GM12872 (cell line): ENCODE measurements at regions not wholly inside any gene's neighbourhood (a gene's known extent, or its start where the extent isn't known, plus 50 kb on each side); places are given as distances from the start of the nearest gene placed in this dataset.

Source experiments
- CTCF ChIP-seq: IDR thresholded peaks from 3 replicates; pipeline ENCODE4 v1.5.1; 2011; ENCODE audit warnings: low read depth, mild to moderate bottlenecking, low read length, moderate library complexity; ENCODE audit not compliant: insufficient read depth

DNA sequence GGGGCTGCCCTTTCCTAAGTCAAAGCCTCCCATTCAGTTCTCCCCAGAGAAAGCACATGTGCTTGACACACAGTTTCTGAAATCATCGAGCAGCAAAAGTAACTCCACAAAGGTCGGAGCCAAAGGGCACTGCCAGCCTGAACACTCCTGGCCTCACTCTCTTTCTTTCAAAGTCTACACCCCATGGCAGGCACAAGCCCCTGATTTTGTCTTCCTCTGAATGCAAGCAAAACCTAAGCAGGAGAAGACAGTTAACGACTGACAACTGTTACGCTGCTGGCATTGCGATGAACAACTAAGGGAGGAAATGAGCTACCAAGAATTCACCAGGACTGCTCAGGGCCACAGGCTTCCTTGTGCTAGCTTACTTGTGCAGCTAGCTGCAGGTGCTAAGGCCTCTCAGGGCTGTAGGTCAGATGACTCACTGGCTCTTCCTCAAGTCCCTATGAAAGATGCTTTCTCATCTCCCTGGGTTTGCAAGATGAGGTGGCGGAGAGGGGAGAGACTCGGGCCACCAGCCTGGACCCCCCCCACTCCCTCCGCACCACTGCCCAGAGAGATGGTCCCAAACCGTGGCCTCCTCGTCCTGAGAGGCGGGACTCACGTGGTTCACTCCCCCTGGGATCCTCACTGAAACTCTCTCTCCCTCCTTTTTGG, 208.2 kb downstream of the DLL1 start:
- TF ChIP-seq CTCF = no peak

DNA sequence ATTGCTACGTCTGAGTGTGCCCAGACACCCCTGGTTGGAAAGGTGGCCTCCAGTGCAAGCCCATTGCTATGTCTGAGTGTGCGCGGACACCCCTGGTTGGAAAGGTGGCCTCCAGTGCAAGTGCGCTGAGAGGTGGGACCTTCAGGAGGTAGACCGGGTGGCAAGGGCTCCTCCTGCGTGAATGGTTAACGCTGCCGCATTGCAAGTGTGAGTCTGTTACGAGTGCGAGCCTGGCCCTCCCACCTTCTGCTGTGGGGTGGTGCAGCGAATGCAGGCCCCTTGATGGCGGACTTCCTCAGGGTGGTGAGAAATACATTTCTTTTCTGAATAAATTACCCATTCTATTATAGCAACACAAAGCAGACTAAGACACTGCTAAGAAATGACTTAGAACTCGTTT, 208.8 kb downstream of the DLL1 start:
- no peak for TF ChIP-seq CTCF

DNA sequence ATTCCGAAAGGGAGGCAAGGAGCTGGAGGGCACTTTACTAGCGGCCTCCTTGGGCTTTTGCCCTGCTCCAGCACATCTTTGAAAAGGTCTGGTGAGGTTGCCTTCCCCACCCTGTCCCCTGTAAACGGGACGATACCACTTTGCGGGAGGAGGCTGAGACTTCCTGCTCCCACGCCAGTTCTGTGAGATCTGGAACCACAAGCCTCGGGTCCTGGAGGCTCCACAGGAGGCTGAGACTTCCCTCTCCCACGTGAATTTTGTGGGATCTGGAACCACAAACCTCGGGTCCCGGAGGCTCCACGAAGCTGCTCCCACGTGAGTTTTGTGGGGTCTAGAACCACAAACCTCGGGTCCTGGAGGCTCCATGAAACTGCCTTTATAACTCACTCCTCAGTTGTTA, 209.3 kb downstream of the DLL1 start:
- no peak for TF ChIP-seq CTCF

DNA sequence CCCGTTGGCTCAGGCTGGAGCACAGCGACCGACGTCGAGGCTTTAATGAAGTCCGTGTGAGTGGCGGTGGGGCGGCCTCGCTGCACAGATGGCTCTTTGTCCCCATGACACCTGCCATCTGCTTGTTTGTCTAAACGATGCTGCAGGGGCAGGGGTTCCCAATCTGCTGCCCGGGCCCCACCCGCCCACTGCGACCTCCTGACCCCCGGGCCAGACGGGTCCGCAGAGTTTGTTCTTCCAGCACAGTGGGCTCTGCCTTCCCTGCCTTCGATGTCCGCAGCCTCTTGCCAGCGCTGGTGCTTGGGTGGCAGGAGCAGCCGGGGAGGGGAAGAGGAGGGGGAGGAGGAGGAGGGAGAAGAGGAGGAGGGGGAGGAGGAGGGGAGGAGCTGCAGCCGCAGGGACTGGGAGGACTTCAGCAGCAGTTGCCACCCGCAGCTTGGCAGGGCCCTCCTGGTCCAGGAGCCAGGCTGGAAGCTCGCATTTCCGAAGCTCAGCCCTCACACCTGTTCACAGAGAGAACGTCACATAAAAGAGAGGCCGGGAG, 210.0 kb downstream of the DLL1 start:
- TF ChIP-seq CTCF = no peak

DNA sequence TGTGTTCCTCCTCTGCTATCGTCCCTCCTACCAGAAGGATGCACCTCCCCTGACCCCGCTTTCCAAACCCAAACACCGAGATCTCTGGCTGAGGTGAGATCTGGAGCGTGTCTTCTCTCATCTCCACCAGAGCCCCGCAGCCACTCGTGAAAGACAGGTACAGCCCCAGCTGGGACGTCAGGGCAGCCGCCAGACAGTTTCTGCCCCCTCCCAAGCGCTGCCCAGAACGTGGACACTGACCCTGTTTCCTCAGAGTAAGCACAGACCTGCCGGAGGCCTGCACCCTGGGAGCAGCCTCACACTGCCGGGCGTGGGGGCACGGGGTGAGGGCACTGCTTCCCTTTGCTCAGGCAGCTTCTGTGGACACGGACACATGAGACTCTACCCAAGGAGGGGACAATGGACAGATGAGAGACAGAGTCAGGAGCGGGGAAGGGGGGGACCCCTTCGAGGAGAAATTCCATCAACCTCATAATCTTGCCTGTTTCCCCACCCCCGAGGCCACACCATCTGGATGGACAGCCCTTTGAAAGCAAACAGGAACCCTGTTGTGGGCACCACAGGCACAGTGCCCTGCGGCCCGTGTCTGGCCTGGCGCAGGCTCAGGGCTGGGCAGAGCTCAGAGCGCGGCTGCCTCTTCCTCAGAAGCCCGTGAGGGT, 210.6 kb downstream of the DLL1 start:
- no peak for TF ChIP-seq CTCF

GRCh38 chr6:170076466-170077165, 214.3 kb downstream of the DLL1 start:
- no peak for TF ChIP-seq CTCF

- TF ChIP-seq CTCF = no peak
These were observed 215.1 kb downstream of the DLL1 start for GRCh38 chr6:170075659-170076223.
